ENCODE measurements at regions not wholly inside any gene's neighbourhood (a gene's known extent, or its start where the extent isn't known, plus 50 kb on each side); places are given as distances from the start of the nearest gene placed in this dataset.

GRCh38 chr1:165014753-165015152 is 341.8 kb downstream of the LMX1A start:
- Histone ChIP-seq H3K4ac (ENCODE audit: low read depth in 1 of 2, low read length in 2 of 2) (no peak overlapping the region), H3K4me3 (ENCODE audit: insufficient read depth in 1 of 2, low read depth in 1 of 2, low read length in 2 of 2) (peak overlapping the region in 1 of 2 experiments; percentile 20), H3K27ac (ENCODE audit: low read length, poor library complexity, severe bottlenecking) (no peak overlapping the region), H3K18ac (ENCODE audit: low read depth in 1 of 2, low read length in 2 of 2) (no peak overlapping the region), H2AK5ac (ENCODE audit: low read length, severe bottlenecking) (no peak overlapping the region), H4K8ac (ENCODE audit: low read length) (no peak overlapping the region), H2BK5ac (ENCODE audit: low read depth, low read length, poor library complexity, severe bottlenecking) (no peak overlapping the region), H3K79me1 (replicated peaks; ENCODE audit: low read length, poor library complexity, severe bottlenecking) (no peaks in the 10 kb centered on the region), H3K14ac (ENCODE audit: low read length in 2 of 2) (no peak overlapping the region), H3K23ac (ENCODE audit: low read length in 2 of 2) (no peak overlapping the region), H2BK15ac (ENCODE audit: low read depth, poor library complexity, severe bottlenecking) (no peak overlapping the region), H2BK120ac (ENCODE audit: low read depth, low read length) (no peak overlapping the region), H3K4me1 (ENCODE audit: control insufficient read depth, insufficient read depth, low read depth, low read length) (no peaks in the 10 kb centered on the region), H4K91ac (ENCODE audit: low read length) (no peak overlapping the region), H2AFZ (ENCODE audit: low read depth, low read length) (no peak overlapping the region), H3K4me2 (ENCODE audit: low read length, poor library complexity, severe bottlenecking) (no peak overlapping the region), H3K36me3 (ENCODE audit: control insufficient read depth in 1 of 2, insufficient read depth in 2 of 2, low read depth in 1 of 2, low read length in 2 of 2) (no peaks in the 10 kb centered on the region), H3K9ac (ENCODE audit: low read length) (no peak overlapping the region), H3K9me3 (ENCODE audit: control insufficient read depth, low read length) (no peaks in the 10 kb centered on the region), H2BK12ac (ENCODE audit: low read length in 2 of 2) (no peak overlapping the region), H3K27me3 (ENCODE audit: control insufficient read depth in 1 of 2, insufficient read depth in 1 of 2, low read length in 2 of 2) (no peaks in the 10 kb centered on the region)
- no peak for DNase-seq
- 89% methylated on average over 3 of the region's 4 CpGs for WGBS

GRCh38 chr1:165011991-165012531 is 344.5 kb downstream of the LMX1A start:
- H2AK5ac ChIP-seq (ENCODE audit: low read length, severe bottlenecking), result no peak overlapping the region
- H3K4ac ChIP-seq (ENCODE audit: low read depth in 1 of 2, low read length in 2 of 2), result no peak overlapping the region
- H3K4me1 ChIP-seq (ENCODE audit: control insufficient read depth, insufficient read depth, low read depth, low read length), result no peaks in the 10 kb centered on the region
- no peaks in the 10 kb centered on the region for H3K36me3 ChIP-seq (ENCODE audit: control insufficient read depth in 1 of 2, insufficient read depth in 2 of 2, low read depth in 1 of 2, low read length in 2 of 2)
- no peak overlapping the region for H2BK120ac ChIP-seq (ENCODE audit: low read depth, low read length)
- no peak overlapping the region for H4K8ac ChIP-seq (ENCODE audit: low read length)
- H3K4me3 ChIP-seq (ENCODE audit: insufficient read depth in 1 of 2, low read depth in 1 of 2, low read length in 2 of 2), result no peak overlapping the region
- no peaks in the 10 kb centered on the region for H3K27me3 ChIP-seq (ENCODE audit: control insufficient read depth in 1 of 2, insufficient read depth in 1 of 2, low read length in 2 of 2)
- no peak overlapping the region for H3K4me2 ChIP-seq (ENCODE audit: low read length, poor library complexity, severe bottlenecking)
- no peaks in the 10 kb centered on the region for H3K79me1 ChIP-seq (replicated peaks; ENCODE audit: low read length, poor library complexity, severe bottlenecking)
- H3K27ac ChIP-seq (ENCODE audit: low read length, poor library complexity, severe bottlenecking), result no peak overlapping the region
- no peak overlapping the region for H3K9ac ChIP-seq (ENCODE audit: low read length)
- no peak for DNase-seq
- H3K9me3 ChIP-seq (ENCODE audit: control insufficient read depth, low read length), result no peaks in the 10 kb centered on the region
- no peak overlapping the region for H3K23ac ChIP-seq (ENCODE audit: low read length in 2 of 2)
- no peak overlapping the region for H2BK5ac ChIP-seq (ENCODE audit: low read depth, low read length, poor library complexity, severe bottlenecking)
- no peak overlapping the region for H2AFZ ChIP-seq (ENCODE audit: low read depth, low read length)
- H4K91ac ChIP-seq (ENCODE audit: low read length), result no peak overlapping the region
- H2BK15ac ChIP-seq (ENCODE audit: low read depth, poor library complexity, severe bottlenecking), result no peak overlapping the region
- WGBS, result no CpG with 5 or more reads among the region's 1 CpG
- no peak overlapping the region for H3K14ac ChIP-seq (ENCODE audit: low read length in 2 of 2)
- no peak overlapping the region for H3K18ac ChIP-seq (ENCODE audit: low read depth in 1 of 2, low read length in 2 of 2)
- no peak overlapping the region for H2BK12ac ChIP-seq (ENCODE audit: low read length in 2 of 2)

- H2BK15ac ChIP-seq (ENCODE audit: low read depth, poor library complexity, severe bottlenecking), result no peak overlapping the region
- H4K8ac ChIP-seq (ENCODE audit: low read length), result no peak overlapping the region
- H3K79me1 ChIP-seq (replicated peaks; ENCODE audit: low read length, poor library complexity, severe bottlenecking), result no peaks in the 10 kb centered on the region
- H2BK5ac ChIP-seq (ENCODE audit: low read depth, low read length, poor library complexity, severe bottlenecking), result no peak overlapping the region
- H3K27me3 ChIP-seq (ENCODE audit: control insufficient read depth in 1 of 2, insufficient read depth in 1 of 2, low read length in 2 of 2), result no peaks in the 10 kb centered on the region
- H3K23ac ChIP-seq (ENCODE audit: low read length in 2 of 2), result no peak overlapping the region
- H2AK5ac ChIP-seq (ENCODE audit: low read length, severe bottlenecking), result no peak overlapping the region
- no peak overlapping the region for H3K14ac ChIP-seq (ENCODE audit: low read length in 2 of 2)
- H3K9me3 ChIP-seq (ENCODE audit: control insufficient read depth, low read length), result no peaks in the 10 kb centered on the region
- no peak for DNase-seq
- no peak overlapping the region for H3K4ac ChIP-seq (ENCODE audit: low read depth in 1 of 2, low read length in 2 of 2)
- no peak overlapping the region for H4K91ac ChIP-seq (ENCODE audit: low read length)
- H3K4me2 ChIP-seq (ENCODE audit: low read length, poor library complexity, severe bottlenecking), result no peak overlapping the region
- 71% methylated on average over 1 of the region's 1 CpG for WGBS
- no peak overlapping the region for H3K9ac ChIP-seq (ENCODE audit: low read length)
- no peaks in the 10 kb centered on the region for H3K4me1 ChIP-seq (ENCODE audit: control insufficient read depth, insufficient read depth, low read depth, low read length)
- no peak overlapping the region for H2BK120ac ChIP-seq (ENCODE audit: low read depth, low read length)
- H3K27ac ChIP-seq (ENCODE audit: low read length, poor library complexity, severe bottlenecking), result no peak overlapping the region
- H3K36me3 ChIP-seq (ENCODE audit: control insufficient read depth in 1 of 2, insufficient read depth in 2 of 2, low read depth in 1 of 2, low read length in 2 of 2), result no peaks in the 10 kb centered on the region
- H2BK12ac ChIP-seq (ENCODE audit: low read length in 2 of 2), result no peak overlapping the region
- no peak overlapping the region for H3K4me3 ChIP-seq (ENCODE audit: insufficient read depth in 1 of 2, low read depth in 1 of 2, low read length in 2 of 2)
- no peak overlapping the region for H3K18ac ChIP-seq (ENCODE audit: low read depth in 1 of 2, low read length in 2 of 2)
- no peak overlapping the region for H2AFZ ChIP-seq (ENCODE audit: low read depth, low read length)
Measured at GRCh38 chr1:165011186-165011585, 345.3 kb downstream of the LMX1A start.

DNA sequence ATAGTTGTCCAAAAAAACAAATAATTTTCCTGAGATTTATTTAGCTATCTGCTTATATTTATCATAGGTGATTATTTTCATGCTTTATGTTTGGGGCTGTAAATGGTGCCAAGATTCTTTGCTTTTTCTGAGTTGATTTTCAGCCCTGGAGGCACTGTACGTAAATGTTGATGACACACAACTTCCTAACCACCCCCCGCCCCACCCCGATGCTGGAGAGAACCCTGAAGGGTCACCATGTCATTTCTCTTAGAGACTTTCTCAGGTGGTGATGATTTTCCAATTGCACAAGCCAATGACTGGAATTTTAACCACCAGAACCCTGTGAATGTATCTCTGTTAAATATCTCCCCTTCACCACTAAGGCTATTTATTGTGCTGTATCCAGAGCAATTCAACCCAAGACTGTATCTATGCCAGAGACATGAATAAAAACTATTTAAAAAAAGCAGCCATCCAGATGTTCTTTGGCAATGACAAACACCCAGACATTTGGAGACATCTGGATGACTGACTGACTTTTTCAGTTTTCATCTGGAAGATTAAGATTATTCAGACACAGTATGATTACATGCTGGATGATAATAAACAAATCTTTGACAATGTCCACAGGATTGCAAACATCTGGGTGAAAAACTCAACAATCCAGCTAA is 346.0 kb downstream of the LMX1A start:
- no peak overlapping the region for H3K4ac ChIP-seq (ENCODE audit: low read depth in 1 of 2, low read length in 2 of 2)
- no peak overlapping the region for H2BK120ac ChIP-seq (ENCODE audit: low read depth, low read length)
- no peak overlapping the region for H3K9ac ChIP-seq (ENCODE audit: low read length)
- H3K4me2 ChIP-seq (ENCODE audit: low read length, poor library complexity, severe bottlenecking), result no peak overlapping the region
- H3K9me3 ChIP-seq (ENCODE audit: control insufficient read depth, low read length), result no peaks in the 10 kb centered on the region
- no peaks in the 10 kb centered on the region for H3K4me1 ChIP-seq (ENCODE audit: control insufficient read depth, insufficient read depth, low read depth, low read length)
- H2BK5ac ChIP-seq (ENCODE audit: low read depth, low read length, poor library complexity, severe bottlenecking), result no peak overlapping the region
- H3K27ac ChIP-seq (ENCODE audit: low read length, poor library complexity, severe bottlenecking), result no peak overlapping the region
- H3K14ac ChIP-seq (ENCODE audit: low read length in 2 of 2), result no peak overlapping the region
- no peak overlapping the region for H2AK5ac ChIP-seq (ENCODE audit: low read length, severe bottlenecking)
- no peak overlapping the region for H3K4me3 ChIP-seq (ENCODE audit: insufficient read depth in 1 of 2, low read depth in 1 of 2, low read length in 2 of 2)
- no peak overlapping the region for H4K91ac ChIP-seq (ENCODE audit: low read length)
- no peaks in the 10 kb centered on the region for H3K36me3 ChIP-seq (ENCODE audit: control insufficient read depth in 1 of 2, insufficient read depth in 2 of 2, low read depth in 1 of 2, low read length in 2 of 2)
- no peak overlapping the region for H2AFZ ChIP-seq (ENCODE audit: low read depth, low read length)
- no peaks in the 10 kb centered on the region for H3K79me1 ChIP-seq (replicated peaks; ENCODE audit: low read length, poor library complexity, severe bottlenecking)
- no peaks in the 10 kb centered on the region for H3K27me3 ChIP-seq (ENCODE audit: control insufficient read depth in 1 of 2, insufficient read depth in 1 of 2, low read length in 2 of 2)
- 56% methylated on average over 3 of the region's 3 CpGs for whole genome bisulfite sequencing
- no peak overlapping the region for H3K18ac ChIP-seq (ENCODE audit: low read depth in 1 of 2, low read length in 2 of 2)
- H3K23ac ChIP-seq (ENCODE audit: low read length in 2 of 2), result no peak overlapping the region
- no peak overlapping the region for H4K8ac ChIP-seq (ENCODE audit: low read length)
- H2BK12ac ChIP-seq (ENCODE audit: low read length in 2 of 2), result no peak overlapping the region
- DNase-seq, result no peak
- no peak overlapping the region for H2BK15ac ChIP-seq (ENCODE audit: low read depth, poor library complexity, severe bottlenecking)
